Ascending aorta (tissue), 2 donors: ENCODE measurements at regions not wholly inside any gene's neighbourhood (a gene's known extent, or its start where the extent isn't known, plus 50 kb on each side); places are given as distances from the start of the nearest gene placed in this dataset.

Experiments
- DNase-seq, 2 donors: peaks; one replicate each; pipeline ENCODE4 v3.0.0-alpha.2; 2019; ENCODE audit warnings: low spot score in 2 of 2
- H3K27ac ChIP-seq, 2 donors: fragments of 200-600 bp; sonication (generic); one replicate each; pipeline ENCODE4 v1.5.1; 2016 to 2017; ENCODE audit warnings: mild to moderate bottlenecking in 1 of 2
- H3K27me3 ChIP-seq: fragments of 200-600 bp; sonication (generic); one replicate; pipeline ENCODE4 v1.5.1; 2017
- H3K36me3 ChIP-seq, 2 donors: fragments of 200-600 bp; sonication (generic); one replicate each; pipeline ENCODE4 v1.5.1; 2016
- H3K4me1 ChIP-seq, 2 donors: fragments of 200-600 bp; sonication (generic); one replicate each; pipeline ENCODE4 v1.5.1; 2016 to 2017; ENCODE audit warnings: mild to moderate bottlenecking in 1 of 2
- H3K4me3 ChIP-seq, 2 donors: fragments of 200-600 bp; sonication (generic); one replicate each; pipeline ENCODE4 v1.5.1; 2016 to 2017; ENCODE audit warnings: mild to moderate bottlenecking in 1 of 2
- H3K9me3 ChIP-seq, 2 donors: fragments of 200-600 bp; sonication (generic); one replicate each; pipeline ENCODE4 v1.5.1; 2016
- CTCF ChIP-seq, 3 experiments: fragments of 200-600 bp in 2 of 3; fragments of 450-650 bp in 1 of 3; sonication (generic) in 2 of 3; IDR thresholded peaks; one replicate each; pipeline ENCODE4 v1.5.1; 2016 to 2019; ENCODE audit warnings: antibody characterized with exemption in 3 of 3, mild to moderate bottlenecking in 1 of 3, moderate library complexity in 1 of 3
- intact Hi-C: fragments of 100-400 bp; cut with DNase I; formaldehyde crosslinking; loops from one replicate; pipeline ENCODE4 v1.15.1; 2023

- DNase-seq, result no peak
- Histone ChIP-seq H3K4me1 (peaks cover 0 to 5% of the 10 kb centered on the region in 2 donors), H3K9me3 (no peaks in the 10 kb centered on the region), H3K27me3 (no peaks in the 10 kb centered on the region), H3K4me3 (no peak overlapping the region), H3K36me3 (no peaks in the 10 kb centered on the region), H3K27ac (no peak overlapping the region)
- intact Hi-C loops, result no loop called here
- TF ChIP-seq CTCF (IDR thresholded peaks at IDR 0.05), result no peak
These were observed 1352.6 kb upstream of the GJE1 start for GRCh38 chr6:140779991-140780596.

GRCh38 chr6:140779341-140779740 lies 1353.4 kb upstream of the GJE1 start:
- TF ChIP-seq CTCF (IDR thresholded peaks at IDR 0.05), result no peak
- Histone ChIP-seq H3K4me1 (peaks cover 0 to 4% of the 10 kb centered on the region in 2 donors), H3K27me3 (no peaks in the 10 kb centered on the region), H3K9me3 (no peaks in the 10 kb centered on the region), H3K27ac (no peak overlapping the region), H3K36me3 (no peaks in the 10 kb centered on the region), H3K4me3 (no peak overlapping the region)
- intact Hi-C loops, result no loop called here
- DNase-seq, result no peak

- no peak for TF ChIP-seq CTCF (IDR thresholded peaks at IDR 0.05)
- Histone ChIP-seq H3K4me1 (peaks cover 0 to 11% of the 10 kb centered on the region in 2 donors), H3K9me3 (no peaks in the 10 kb centered on the region), H3K27ac (no peak overlapping the region), H3K27me3 (no peaks in the 10 kb centered on the region), H3K36me3 (no peaks in the 10 kb centered on the region), H3K4me3 (no peak overlapping the region)
- intact Hi-C loops, result no loop called here
- no peak for DNase-seq
These were observed 1354.9 kb upstream of the GJE1 start for GRCh38 chr6:140777780-140778179.

- no peak for TF ChIP-seq CTCF (IDR thresholded peaks at IDR 0.05)
- no peak for DNase-seq
- intact Hi-C loops, result no loop called here
These were observed 1357.7 kb upstream of the GJE1 start for GRCh38 chr6:140775061-140775460.

GRCh38 chr6:140774080-140774505 lies 1358.6 kb upstream of the GJE1 start:
- Histone ChIP-seq H3K9me3 (no peaks in the 10 kb centered on the region), H3K4me1 (peaks cover 0 to 11% of the 10 kb centered on the region in 2 donors), H3K36me3 (no peaks in the 10 kb centered on the region), H3K27ac (no peak overlapping the region), H3K27me3 (no peaks in the 10 kb centered on the region), H3K4me3 (no peak overlapping the region)
- intact Hi-C loops, result no loop called here
- no peak for DNase-seq
- no peak for TF ChIP-seq CTCF (IDR thresholded peaks at IDR 0.05)

More at GRCh38 chr6:140775061-140775460, 1357.7 kb upstream of the GJE1 start:
- peaks cover 0 to 11% of the 10 kb centered on the region in 2 donors for H3K4me1 ChIP-seq
- H3K27ac ChIP-seq, result no peak overlapping the region
- no peaks in the 10 kb centered on the region for H3K27me3 ChIP-seq
- no peak overlapping the region for H3K4me3 ChIP-seq
- no peaks in the 10 kb centered on the region for H3K9me3 ChIP-seq
- no peaks in the 10 kb centered on the region for H3K36me3 ChIP-seq

GRCh38 chr6:140773276-140773675 lies 1359.4 kb upstream of the GJE1 start:
- TF ChIP-seq CTCF (IDR thresholded peaks at IDR 0.05), result no peak
- peaks cover 0 to 11% of the 10 kb centered on the region in 2 donors for H3K4me1 ChIP-seq

More at GRCh38 chr6:140773276-140773675, 1359.4 kb upstream of the GJE1 start:
- no peak overlapping the region for H3K4me3 ChIP-seq
- H3K27ac ChIP-seq, result no peak overlapping the region
- no peaks in the 10 kb centered on the region for H3K36me3 ChIP-seq
- H3K27me3 ChIP-seq, result no peaks in the 10 kb centered on the region
- DNase-seq, result no peak
- H3K9me3 ChIP-seq, result no peaks in the 10 kb centered on the region
- intact Hi-C loops, result no loop called here
